HPDE6-E6E7 (cell line): ENCODE measurements at regions not wholly inside any gene's neighbourhood (a gene's known extent, or its start where the extent isn't known, plus 50 kb on each side); places are given as distances from the start of the nearest gene placed in this dataset.
A peak's percentile ranks its signal among the peaks of the same experiment; 100 is the strongest.
"Not testable (repeated sequence)": the region's sequence is repeated elsewhere in the genome, so short reads cannot be mapped to it uniquely, and the experiment has no call there.

Experiments used
- DNase-seq: peaks from one replicate; pipeline ENCODE4 v3.0.0; 2011; ENCODE audit warnings: missing footprints; ENCODE audit errors: extremely low spot score

DNA sequence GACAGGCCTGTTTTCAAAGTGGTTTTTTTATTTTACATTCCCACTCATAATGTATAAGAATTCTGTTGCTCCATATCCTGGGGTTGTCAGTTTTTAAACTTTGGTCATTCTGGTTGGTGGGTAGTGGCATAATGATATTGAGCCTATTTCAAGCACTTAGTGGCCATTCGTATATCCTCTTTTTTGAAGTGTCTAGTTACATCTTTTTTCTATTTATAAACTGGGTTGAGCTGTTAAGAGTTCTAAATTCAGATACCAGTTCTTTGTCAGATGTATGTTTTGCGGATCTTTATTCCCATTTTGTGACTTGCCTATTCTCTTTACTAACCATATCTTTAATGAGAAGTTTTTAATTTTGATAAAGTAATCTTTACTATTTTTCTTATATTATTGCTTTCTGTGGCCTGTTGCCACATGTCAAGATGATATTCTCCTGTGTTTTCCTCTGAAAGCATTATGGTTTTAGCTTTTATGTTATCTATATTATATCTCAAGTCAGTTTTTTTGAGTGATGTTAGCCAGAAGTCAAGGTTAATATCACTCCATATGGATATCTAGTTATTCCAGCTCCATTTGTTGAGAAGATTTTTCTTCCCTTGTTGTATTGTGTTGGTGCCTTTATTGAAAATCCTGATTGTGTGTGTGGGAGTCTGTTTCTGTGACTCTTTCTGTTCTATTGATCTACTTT is 110.9 kb downstream of the FHIP1A start:
- no peak for DNase-seq

DNA sequence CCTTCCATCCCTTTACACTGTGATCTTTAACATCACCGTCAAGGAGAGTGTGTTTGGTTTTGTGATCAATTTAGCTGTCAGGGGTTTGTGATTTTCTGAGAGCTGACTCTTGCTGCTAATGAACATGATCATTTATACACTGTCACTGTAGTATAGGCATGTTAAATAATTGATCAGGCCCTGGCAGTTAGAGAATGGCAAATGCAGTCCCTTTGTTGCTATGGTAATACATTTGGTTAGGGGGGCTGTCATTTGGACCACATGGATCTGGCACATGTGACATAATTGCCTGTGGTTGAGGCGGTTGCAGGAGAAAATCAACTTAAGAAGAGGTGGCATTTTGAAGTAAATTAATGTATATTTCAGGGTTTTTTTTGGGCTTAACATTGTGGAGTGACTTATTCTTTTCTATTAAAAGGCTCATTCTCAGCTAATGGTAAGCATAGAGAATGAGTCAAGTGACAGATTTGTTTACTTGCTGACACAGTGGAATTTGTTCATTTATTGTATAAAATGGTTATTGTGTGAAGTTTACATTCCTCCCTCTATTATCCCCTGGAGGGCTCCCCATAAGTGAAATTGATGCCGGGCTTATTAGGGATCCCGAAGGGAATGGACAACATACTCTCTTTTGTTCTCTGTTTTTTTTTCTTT is 114.0 kb downstream of the FHIP1A start:
- DNase-seq = no peak

- DNase-seq = peak; percentile 47
Observed at GRCh38 chr4:151524610-151525009, 115.6 kb downstream of the FHIP1A start.

DNA sequence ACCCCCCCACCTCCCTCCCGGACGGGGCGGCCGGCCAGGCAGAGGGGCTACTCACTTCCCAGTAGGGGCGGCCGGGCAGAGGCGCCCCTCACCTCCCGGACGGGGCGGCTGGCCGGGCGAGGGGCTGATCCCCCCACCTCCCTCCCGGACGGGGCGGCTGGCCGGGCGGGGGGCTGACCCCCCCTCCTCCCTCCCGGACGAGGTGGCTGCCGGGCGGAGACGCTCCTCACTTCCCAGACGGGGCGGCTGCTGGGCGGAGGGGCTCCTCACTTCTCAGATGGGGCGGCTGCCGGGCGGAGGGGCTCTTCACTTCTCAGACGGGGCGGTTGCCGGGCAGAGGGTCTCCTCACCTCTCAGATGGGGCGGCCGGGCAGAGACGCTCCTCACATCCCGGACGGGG is 117.5 kb downstream of the FHIP1A start:
- not testable (repeated sequence) for DNase-seq

DNA sequence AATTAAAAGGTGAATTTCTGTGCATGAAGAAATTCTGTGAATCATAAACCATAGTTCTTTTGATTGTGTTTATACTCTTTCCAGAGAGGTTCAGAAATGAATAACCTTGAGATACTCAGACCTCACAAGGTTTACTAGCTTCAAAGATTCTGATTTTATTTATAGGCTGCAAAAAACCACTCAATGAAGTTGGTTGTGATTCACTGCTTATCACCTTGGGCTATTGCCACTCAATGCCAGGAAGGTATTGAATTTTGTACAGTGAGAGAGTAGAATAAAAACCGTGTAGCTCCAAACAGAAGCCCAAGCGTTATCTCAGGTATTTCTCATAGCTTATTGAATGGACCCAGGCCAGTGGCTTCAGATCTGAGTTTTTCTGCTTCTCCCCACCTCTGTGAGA is 118.7 kb downstream of the FHIP1A start:
- DNase-seq = no peak

DNA sequence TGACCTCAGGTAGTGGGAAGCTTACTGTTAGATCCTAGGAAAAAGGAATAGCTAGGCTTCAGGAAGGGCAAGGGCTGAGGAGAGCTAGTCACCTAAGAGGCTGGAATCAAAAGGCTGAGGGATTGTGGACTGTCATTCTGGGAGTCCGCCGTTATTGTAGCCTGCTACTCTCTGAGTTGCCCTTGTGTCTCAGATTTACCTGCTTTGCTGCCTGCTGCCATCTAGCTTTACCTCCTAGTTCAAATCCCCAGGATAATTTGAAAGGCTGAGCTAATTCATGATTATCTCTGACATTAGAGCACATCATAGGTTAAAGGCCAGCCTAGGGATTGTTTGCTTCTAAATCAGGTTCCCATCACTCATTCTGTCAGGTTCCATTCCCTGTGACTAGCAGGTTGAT is 120.2 kb downstream of the FHIP1A start:
- no peak for DNase-seq

GRCh38 chr4:151530230-151530629 is 121.3 kb downstream of the FHIP1A start:
- no peak for DNase-seq

GRCh38 chr4:151530783-151531182 is 121.8 kb downstream of the FHIP1A start:
- DNase-seq = no peak

- no peak for DNase-seq
Observed at GRCh38 chr4:151532001-151532708, 123.2 kb downstream of the FHIP1A start.

DNA sequence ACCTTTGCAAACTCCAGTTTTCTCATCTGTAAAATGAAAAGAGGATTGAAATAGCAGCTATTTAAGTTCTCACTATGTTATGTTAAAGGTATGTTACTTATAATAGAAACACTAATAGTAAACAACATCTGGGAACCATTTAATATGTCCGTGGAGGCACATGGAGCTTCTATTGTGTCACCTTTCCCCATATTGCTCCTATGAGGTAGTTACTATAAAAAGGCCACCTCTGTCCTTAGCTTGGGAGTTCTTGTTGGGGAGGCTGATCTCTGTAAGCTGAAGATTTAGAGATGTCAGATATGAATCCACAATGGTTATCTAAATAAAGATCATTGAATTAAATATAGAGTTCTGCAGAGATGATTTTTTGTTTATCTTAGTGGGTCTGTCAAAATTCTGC is 125.2 kb downstream of the FHIP1A start:
- DNase-seq = no peak

- DNase-seq = no peak
Observed at GRCh38 chr4:151535366-151535765, 126.4 kb downstream of the FHIP1A start.

- no peak for DNase-seq
Observed at GRCh38 chr4:151537687-151538086, 128.7 kb downstream of the FHIP1A start.

GRCh38 chr4:151538963-151539362 is 130.0 kb downstream of the FHIP1A start:
- no peak for DNase-seq

DNA sequence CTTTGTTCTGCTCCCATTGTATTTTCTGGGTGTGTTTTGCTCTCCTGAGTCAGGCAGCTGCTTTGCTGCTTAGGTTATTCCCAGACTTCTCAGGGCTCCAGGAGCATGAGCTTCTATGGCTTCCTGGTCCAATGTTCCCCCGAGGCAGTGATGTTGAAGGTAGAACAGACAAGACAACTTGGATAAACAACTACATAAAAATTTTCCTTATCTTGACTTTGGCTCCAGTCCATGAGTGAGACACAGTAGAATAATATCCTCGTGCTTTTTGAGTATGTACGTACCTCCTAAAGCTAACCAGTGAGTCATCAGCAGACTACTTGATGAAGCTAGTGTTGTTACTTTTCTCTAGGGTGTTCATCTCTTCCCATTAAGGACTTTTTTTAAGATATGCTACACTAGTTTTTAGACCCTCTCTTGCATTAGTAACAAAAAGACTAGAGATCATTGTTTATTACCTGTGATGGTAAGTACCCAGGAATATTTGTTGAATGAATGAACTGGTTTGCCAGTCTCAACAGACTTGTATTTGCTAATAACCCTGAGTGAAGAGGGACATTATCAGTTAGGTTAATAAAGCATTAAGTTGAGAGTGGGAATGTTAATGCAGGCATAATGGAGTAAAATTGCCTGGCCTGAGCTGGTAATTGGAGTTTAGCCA is 131.9 kb downstream of the FHIP1A start:
- peak; percentile 86 for DNase-seq

GRCh38 chr4:151541389-151542071 is 132.6 kb downstream of the FHIP1A start:
- DNase-seq = peak; percentile 55

- no peak for DNase-seq
Observed at GRCh38 chr4:151548708-151549107, 139.7 kb downstream of the FHIP1A start.

GRCh38 chr4:151549378-151549777 is 140.4 kb downstream of the FHIP1A start:
- DNase-seq = not testable (repeated sequence)

DNA sequence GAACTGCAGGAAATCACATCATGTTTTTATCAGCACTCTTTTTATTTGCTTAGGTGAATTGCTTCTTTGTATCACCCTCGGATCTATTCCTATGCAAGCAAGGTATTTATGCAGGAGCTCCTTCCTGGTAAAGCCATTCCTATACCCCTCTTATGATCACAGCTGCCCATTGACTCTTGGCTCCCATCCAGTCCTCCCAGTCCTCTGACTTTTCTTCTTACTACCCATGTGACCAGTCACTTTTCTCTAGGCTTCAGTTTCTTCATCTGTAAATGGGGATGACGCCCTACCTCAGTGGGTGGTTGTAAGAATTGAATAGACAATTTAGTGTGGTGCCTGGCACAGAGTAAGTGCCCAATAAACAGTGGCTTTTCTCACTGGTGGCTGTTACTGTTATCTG is 144.9 kb downstream of the FHIP1A start:
- no peak for DNase-seq

GRCh38 chr4:151555151-151555945 is 146.4 kb downstream of the FHIP1A start:
- peak; percentile 28 for DNase-seq

- DNase-seq = no peak
Observed at GRCh38 chr4:151558496-151559113, 149.6 kb downstream of the FHIP1A start.

GRCh38 chr4:151559595-151559994 is 150.6 kb downstream of the FHIP1A start:
- DNase-seq = no peak
